Endothelial cell (in vitro differentiated cells): ENCODE measurements at regions not wholly inside any gene's neighbourhood (a gene's known extent, or its start where the extent isn't known, plus 50 kb on each side); places are given as distances from the start of the nearest gene placed in this dataset.

ENCODE experiments used
- DNase-seq: peaks from one replicate; pipeline ENCODE4 v3.0.0; 2021; ENCODE audit warnings: low spot score
- H3K27ac Mint-ChIP-seq: one replicate; pipeline ENCODE4 v1.8.0; 2021; ENCODE audit warnings: mixed read lengths, inconsistent platforms; ENCODE audit not compliant: unreplicated experiment
- H3K27me3 Mint-ChIP-seq: one replicate; pipeline ENCODE4 v1.8.0; 2021; ENCODE audit warnings: mild to moderate bottlenecking, moderate library complexity, mixed read lengths, inconsistent platforms; ENCODE audit not compliant: unreplicated experiment
- H3K36me3 Mint-ChIP-seq: one replicate; pipeline ENCODE4 v1.8.0; 2021; ENCODE audit warnings: mild to moderate bottlenecking, low read depth, mixed read lengths, inconsistent platforms; ENCODE audit not compliant: unreplicated experiment
- H3K4me1 Mint-ChIP-seq: one replicate; pipeline ENCODE4 v1.8.0; 2021; ENCODE audit warnings: mild to moderate bottlenecking, mixed read lengths, inconsistent platforms; ENCODE audit not compliant: unreplicated experiment
- H3K4me3 Mint-ChIP-seq: one replicate; pipeline ENCODE4 v1.8.0; 2021; ENCODE audit warnings: mild to moderate bottlenecking, mixed read lengths, inconsistent platforms; ENCODE audit not compliant: unreplicated experiment
- H3K9me3 Mint-ChIP-seq: one replicate; pipeline ENCODE4 v1.8.0; 2021; ENCODE audit warnings: mixed read lengths, inconsistent platforms; ENCODE audit not compliant: unreplicated experiment
- CTCF ChIP-seq: fragments of 200-600 bp; sonication (generic); IDR thresholded peaks from one replicate; pipeline ENCODE4 v1.5.0; 2021; ENCODE audit warnings: antibody characterized with exemption; ENCODE audit not compliant: unreplicated experiment

DNA sequence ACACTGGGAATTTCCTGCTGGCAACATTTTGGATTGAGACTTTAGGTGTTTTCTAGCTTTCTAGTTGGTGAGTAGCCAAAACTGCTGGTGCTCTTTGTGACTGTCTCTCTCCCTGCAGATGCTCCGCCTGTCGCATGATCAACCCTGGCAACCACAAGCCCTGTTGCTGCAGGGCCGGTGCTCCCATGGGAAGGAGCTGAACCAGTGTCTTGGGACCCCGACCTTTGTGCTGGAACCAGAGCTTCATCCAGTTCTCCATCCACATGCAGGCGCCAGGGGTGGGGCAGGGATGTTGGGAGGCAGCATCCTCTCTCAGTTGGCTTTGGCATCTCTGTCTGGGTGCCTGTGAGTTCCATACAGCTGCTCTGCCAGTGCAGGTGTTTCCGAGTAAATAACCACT lies 306.2 kb upstream of the MKI67 start:
- Mint-ChIP-seq H3K27me3 (peaks cover 2% of the 10 kb centered on the region), H3K4me3 (no peak overlapping the region), H3K9me3 (no peaks in the 10 kb centered on the region), H3K27ac (no peak overlapping the region), H3K4me1 (no peaks in the 10 kb centered on the region), H3K36me3 (no peaks in the 10 kb centered on the region)
- no peak for DNase-seq
- TF ChIP-seq CTCF = no peak

DNA sequence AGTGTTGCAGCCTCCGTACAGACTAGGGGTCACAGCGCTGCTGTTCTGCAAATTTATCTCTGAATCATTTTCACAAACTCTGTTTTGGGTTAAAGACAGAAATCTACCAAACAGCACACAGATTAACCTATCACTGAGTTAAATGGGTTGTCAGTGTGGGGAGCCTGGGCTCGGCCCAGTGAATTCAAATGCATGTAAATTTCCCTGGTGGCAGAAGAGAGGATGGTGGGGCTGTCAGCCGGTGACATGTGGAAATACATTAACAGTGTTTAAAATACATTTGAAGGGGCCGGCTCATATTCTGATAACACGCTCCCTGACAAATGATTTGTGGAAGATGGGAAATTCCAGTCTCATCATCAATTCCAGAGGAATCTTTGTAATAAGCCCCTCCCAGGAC lies 309.6 kb upstream of the MKI67 start:
- Mint-ChIP-seq H3K4me1 (no peaks in the 10 kb centered on the region), H3K27me3 (peaks cover 2% of the 10 kb centered on the region), H3K27ac (no peak overlapping the region), H3K9me3 (no peaks in the 10 kb centered on the region), H3K36me3 (peaks cover 3% of the 10 kb centered on the region), H3K4me3 (no peak overlapping the region)
- TF ChIP-seq CTCF = no peak
- no peak for DNase-seq

DNA sequence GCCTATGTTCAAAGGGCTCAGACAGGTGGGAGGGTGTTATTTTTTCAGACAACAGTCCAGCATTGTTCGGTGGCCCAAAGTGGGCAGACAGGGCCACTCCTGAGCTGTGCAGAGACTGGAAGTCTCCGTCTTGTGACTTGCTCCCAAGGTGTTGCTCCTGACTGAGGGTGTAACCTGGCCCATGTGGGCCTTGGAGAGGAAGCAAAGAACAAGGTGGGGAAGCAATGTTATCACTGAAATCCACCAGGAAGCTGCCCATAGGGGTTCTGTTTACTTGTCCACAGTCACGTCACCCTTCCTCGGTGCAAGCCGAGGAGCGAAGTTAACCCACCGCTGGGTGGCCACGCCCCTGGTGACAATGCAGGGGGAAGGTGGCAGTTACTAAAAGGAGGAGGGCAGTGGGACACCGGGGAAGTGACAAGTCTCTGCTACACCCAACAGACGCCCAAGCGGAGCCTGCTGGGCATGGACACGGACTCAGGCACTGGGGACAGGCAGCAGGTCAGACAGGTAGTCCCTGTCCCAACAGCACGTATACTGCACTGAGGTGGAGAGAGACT lies 311.6 kb upstream of the MKI67 start:
- no peaks in the 10 kb centered on the region for H3K9me3 Mint-ChIP-seq
- H3K36me3 Mint-ChIP-seq = peaks cover 3% of the 10 kb centered on the region
- H3K4me1 Mint-ChIP-seq = no peaks in the 10 kb centered on the region

GRCh38 chr10:128438417-128439063 lies 312.3 kb upstream of the MKI67 start:
- peaks cover 3% of the 10 kb centered on the region for H3K36me3 Mint-ChIP-seq
- H3K27me3 Mint-ChIP-seq = peaks cover 2% of the 10 kb centered on the region
- DNase-seq = no peak
- no peak overlapping the region for H3K4me3 Mint-ChIP-seq
- no peak for TF ChIP-seq CTCF
- no peaks in the 10 kb centered on the region for H3K9me3 Mint-ChIP-seq
- H3K27ac Mint-ChIP-seq = no peak overlapping the region
- no peaks in the 10 kb centered on the region for H3K4me1 Mint-ChIP-seq

More for the DNA sequence above, 311.6 kb upstream of the MKI67 start:
- no peak for DNase-seq
- Mint-ChIP-seq H3K4me3 (no peak overlapping the region), H3K27ac (no peak overlapping the region), H3K27me3 (peaks cover 2% of the 10 kb centered on the region)
- TF ChIP-seq CTCF = no peak

DNA sequence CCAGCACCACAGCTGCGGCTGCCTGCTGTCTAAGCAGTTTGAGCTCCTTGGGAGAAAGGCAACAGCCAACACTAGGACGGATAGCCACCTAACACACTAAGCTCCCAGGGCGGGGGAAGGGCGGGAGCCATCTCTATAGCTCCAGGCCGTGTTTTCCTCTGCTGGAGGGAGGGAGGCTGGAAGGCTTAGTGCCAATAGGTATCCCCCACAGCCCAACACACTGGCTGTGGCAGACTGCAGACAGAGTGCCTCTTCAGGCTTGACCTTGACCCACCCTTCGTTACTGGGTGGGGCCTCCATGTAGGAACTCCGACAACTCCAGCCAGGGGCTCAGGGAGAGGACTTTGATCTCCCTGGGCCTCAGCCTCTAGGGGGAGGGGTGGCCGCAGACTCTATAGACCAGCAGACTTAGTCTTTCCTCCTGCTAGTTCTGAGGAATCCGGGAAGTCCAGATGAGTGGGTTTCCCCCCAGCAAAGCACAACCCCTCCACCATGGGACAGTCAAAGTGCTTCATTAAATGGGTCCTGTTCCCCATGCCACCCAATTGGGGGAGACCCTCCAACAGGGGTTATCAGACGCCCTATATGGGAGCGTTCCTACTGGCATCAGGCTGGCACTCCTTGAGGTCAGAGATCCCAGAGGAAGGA lies 314.4 kb upstream of the MKI67 start:
- no peak for TF ChIP-seq CTCF
- DNase-seq = no peak
- no peak overlapping the region for H3K4me3 Mint-ChIP-seq
- H3K9me3 Mint-ChIP-seq = no peaks in the 10 kb centered on the region
- no peak overlapping the region for H3K27ac Mint-ChIP-seq
- peaks cover 3% of the 10 kb centered on the region for H3K36me3 Mint-ChIP-seq
- H3K4me1 Mint-ChIP-seq = no peaks in the 10 kb centered on the region
- H3K27me3 Mint-ChIP-seq = no peaks in the 10 kb centered on the region
